MCF 10A (cell line): ENCODE measurements at regions not wholly inside any gene's neighbourhood (a gene's known extent, or its start where the extent isn't known, plus 50 kb on each side); places are given as distances from the start of the nearest gene placed in this dataset.

Source experiments
- BruUV-seq: library from RNA; stranded (reverse); fragments of 400-500 nt; replicated peaks from 2 replicates; lab custom pipeline; 2021; lab: Mats Ljungman, UMichigan
- CTCF ChIA-PET: fragments of 300-600 bp; sonication (Branson Sonifier 250); formaldehyde crosslinking; extraction: SDS; loops from one replicate; lab custom pipeline; 2021; ENCODE audit warnings: antibody characterized with exemption, inconsistent platforms; lab: Yijun Ruan, JAX
- POLR2A ChIA-PET: fragments of 300-600, 350-650 bp; sonication (Branson Sonifier 250); formaldehyde crosslinking; extraction: SDS; loops from one replicate; lab custom pipeline; 2020; ENCODE audit warnings: antibody characterized with exemption, inconsistent platforms; lab: Yijun Ruan, JAX
- DNase-seq: peaks from one replicate; pipeline ENCODE4 v3.0.0-alpha.2; 2018; ENCODE audit not compliant: unreplicated experiment
- H3K27ac Mint-ChIP-seq: one replicate; pipeline ENCODE4 v1.8.0; 2022; ENCODE audit warnings: mild to moderate bottlenecking, low read depth, mixed read lengths; ENCODE audit not compliant: unreplicated experiment
- H3K27me3 Mint-ChIP-seq: one replicate; pipeline ENCODE4 v1.8.0; 2022; ENCODE audit warnings: mixed read lengths; ENCODE audit not compliant: insufficient read depth, unreplicated experiment
- H3K36me3 Mint-ChIP-seq: one replicate; pipeline ENCODE4 v1.8.0; 2022; ENCODE audit warnings: mild to moderate bottlenecking, moderate library complexity, mixed read lengths; ENCODE audit not compliant: insufficient read depth, unreplicated experiment
- H3K4me1 Mint-ChIP-seq: one replicate; pipeline ENCODE4 v1.8.0; 2022; ENCODE audit warnings: mixed read lengths; ENCODE audit not compliant: insufficient read depth, unreplicated experiment
- H3K4me3 Mint-ChIP-seq: one replicate; pipeline ENCODE4 v1.8.0; 2022; ENCODE audit warnings: mild to moderate bottlenecking, moderate library complexity, mixed read lengths; ENCODE audit not compliant: unreplicated experiment
- H3K9me3 Mint-ChIP-seq: one replicate; pipeline ENCODE4 v1.8.0; 2022; ENCODE audit warnings: mixed read lengths; ENCODE audit not compliant: unreplicated experiment
- intact Hi-C: fragments of 100-400 bp; cut with micrococcal nuclease; formaldehyde crosslinking; loops from 2 replicates; pipeline ENCODE4 v1.14.1; 2022
- TF ChIP-seq, protein P1 (sequence below): fragments of 200-600 bp; IDR thresholded peaks from one replicate; pipeline ENCODE4 v1.8.0; 2022; ENCODE audit warnings: antibody characterized with exemption, mild to moderate bottlenecking; ENCODE audit not compliant: unreplicated experiment

DNA sequence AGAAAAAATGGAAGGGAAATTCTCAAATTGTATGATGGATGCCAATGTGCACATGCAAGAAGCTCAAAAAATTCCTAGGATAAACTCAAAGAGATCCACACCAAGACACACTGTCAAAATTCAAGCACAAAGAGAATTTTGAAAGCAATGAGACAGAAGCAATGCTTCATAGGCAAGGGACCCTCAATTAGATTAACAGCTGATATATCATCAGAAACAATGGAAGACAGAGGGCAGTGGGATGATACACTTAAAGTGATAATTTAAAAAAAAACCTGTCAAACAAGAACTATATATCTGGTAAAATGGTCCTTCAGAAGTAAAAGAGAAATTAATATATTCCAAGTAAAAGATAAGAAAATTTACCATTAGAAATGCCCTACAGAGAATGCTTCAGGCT lies 306.3 kb upstream of the PCDH7 start:
- TF ChIP-seq, protein P1, sequence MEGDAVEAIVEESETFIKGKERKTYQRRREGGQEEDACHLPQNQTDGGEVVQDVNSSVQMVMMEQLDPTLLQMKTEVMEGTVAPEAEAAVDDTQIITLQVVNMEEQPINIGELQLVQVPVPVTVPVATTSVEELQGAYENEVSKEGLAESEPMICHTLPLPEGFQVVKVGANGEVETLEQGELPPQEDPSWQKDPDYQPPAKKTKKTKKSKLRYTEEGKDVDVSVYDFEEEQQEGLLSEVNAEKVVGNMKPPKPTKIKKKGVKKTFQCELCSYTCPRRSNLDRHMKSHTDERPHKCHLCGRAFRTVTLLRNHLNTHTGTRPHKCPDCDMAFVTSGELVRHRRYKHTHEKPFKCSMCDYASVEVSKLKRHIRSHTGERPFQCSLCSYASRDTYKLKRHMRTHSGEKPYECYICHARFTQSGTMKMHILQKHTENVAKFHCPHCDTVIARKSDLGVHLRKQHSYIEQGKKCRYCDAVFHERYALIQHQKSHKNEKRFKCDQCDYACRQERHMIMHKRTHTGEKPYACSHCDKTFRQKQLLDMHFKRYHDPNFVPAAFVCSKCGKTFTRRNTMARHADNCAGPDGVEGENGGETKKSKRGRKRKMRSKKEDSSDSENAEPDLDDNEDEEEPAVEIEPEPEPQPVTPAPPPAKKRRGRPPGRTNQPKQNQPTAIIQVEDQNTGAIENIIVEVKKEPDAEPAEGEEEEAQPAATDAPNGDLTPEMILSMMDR, result no peak
- no peak overlapping the region for H3K4me3 Mint-ChIP-seq
- ChIA-PET POLR2A (interaction anchor here (0.7 kb wide), 1 partner anchor 9 kb away, joined by 6 read pairs; no protein-coding TSS in a partner anchor), CTCF (interaction anchor here (0.7 kb wide), 1 partner anchor 220 kb away, joined by 3 read pairs; no protein-coding TSS in a partner anchor)
- no peaks in the 10 kb centered on the region for H3K27me3 Mint-ChIP-seq
- intact Hi-C loops, result no loop called here
- H3K36me3 Mint-ChIP-seq, result no peaks in the 10 kb centered on the region
- peaks cover 39% of the 10 kb centered on the region for H3K9me3 Mint-ChIP-seq
- no TSS peak for BruUV-seq
- H3K27ac Mint-ChIP-seq, result no peak overlapping the region
- no peaks in the 10 kb centered on the region for H3K4me1 Mint-ChIP-seq
- DNase-seq, result no peak

DNA sequence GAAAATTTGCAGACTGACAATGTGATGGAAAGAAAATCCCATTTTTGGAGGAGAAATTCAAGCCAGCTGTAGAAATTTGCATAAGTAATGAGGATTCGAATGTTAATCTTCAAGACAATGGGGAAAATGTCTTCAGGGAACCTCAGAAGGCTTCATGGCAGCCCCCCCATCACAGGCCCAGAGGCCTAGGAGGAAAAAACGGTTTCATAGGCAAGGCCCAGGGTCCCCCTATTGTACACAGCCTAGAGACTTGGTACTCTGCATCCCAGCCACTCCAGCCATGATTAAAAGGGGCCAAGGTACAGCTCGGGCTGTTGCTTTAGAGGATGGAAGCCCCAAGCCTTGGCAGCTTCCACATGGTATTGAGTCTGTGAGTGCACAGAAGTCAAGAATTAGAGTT lies 303.6 kb upstream of the PCDH7 start:
- no peak for DNase-seq
- intact Hi-C loops, result no loop called here
- Mint-ChIP-seq H3K4me1 (no peaks in the 10 kb centered on the region), H3K36me3 (no peaks in the 10 kb centered on the region), H3K4me3 (no peak overlapping the region), H3K9me3 (peaks cover 29% of the 10 kb centered on the region), H3K27me3 (no peaks in the 10 kb centered on the region), H3K27ac (no peak overlapping the region)
- POLR2A ChIA-PET, result interaction anchor here (0.6 kb wide), 1 partner anchor 18 kb away, joined by 3 read pairs; no protein-coding TSS in a partner anchor
- TF ChIP-seq, protein P1, result no peak
- CTCF ChIA-PET, result no interaction called here
- BruUV-seq, result no TSS peak

DNA sequence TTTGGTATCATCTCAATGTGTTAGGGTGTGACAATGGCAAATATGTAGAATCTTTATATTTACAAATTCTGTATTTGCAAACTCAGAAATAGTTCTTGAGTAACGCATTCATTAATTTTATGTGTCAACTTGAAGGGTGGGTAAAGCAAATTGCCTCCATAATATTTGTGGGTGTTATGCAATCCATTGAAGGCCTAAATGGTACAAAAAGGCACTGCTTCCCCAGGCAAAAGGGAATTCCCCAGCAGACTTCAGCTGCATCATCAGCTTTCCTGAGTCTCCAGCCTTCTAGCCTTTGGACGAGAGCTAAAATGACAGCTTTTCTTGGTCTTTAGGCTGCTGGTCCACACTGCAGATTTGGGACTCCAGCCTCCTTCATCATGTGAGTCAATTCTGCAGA lies 292.2 kb upstream of the PCDH7 start:
- ChIA-PET POLR2A (no interaction called here), CTCF (no interaction called here)
- Mint-ChIP-seq H3K27ac (no peak overlapping the region), H3K4me3 (no peak overlapping the region), H3K27me3 (no peaks in the 10 kb centered on the region), H3K4me1 (peaks cover 8% of the 10 kb centered on the region), H3K36me3 (no peaks in the 10 kb centered on the region), H3K9me3 (peaks cover 20% of the 10 kb centered on the region)
- no peak for DNase-seq
- intact Hi-C loops, result no loop called here
- no TSS peak for BruUV-seq
- TF ChIP-seq, protein P1, result no peak

DNA sequence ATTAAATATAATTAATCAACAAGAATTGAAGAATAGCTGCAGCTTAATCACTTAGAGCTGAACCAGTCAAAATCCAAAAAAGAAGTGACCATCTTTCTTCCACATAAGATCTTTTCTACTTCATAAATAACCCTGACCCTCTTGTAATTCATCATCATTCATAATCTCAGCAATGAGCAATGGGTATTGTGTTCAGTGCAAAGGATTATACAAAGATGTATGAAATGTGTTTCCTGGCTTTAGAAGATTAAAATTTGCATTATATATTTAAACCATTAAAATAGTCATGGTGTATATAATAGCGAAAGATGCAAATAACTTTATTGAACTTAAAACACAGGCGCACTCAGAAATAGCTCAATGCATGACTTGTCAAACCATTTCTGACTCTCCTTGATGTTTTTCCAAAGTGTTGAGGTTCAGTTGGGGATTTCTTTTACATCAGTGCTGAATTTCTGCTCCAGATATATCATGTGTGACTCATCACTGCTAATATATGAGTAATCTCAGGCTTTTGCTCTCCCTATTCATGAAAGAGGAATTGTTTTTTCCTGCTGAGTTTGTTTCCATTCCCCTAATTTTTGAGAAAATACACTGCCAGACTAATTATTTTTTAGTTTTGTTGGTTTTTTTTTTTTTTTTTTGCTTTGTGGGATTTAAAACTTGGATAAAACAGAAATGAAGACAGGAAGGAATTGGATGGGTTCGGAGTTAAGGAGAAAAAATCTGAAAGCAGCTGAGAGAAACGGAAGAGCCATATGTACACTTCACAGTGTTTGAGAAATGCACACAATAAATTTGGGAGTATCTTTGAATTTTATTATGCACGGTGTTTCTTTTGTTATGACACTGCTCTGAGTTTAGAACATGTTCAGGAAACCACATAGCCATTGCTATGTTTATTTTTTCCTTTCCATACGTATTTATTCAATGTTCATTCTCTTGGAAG lies 290.1 kb upstream of the PCDH7 start:
- peak overlapping the region; percentile 28 for H3K27ac Mint-ChIP-seq
- intact Hi-C loops, result no loop called here
- H3K36me3 Mint-ChIP-seq, result no peaks in the 10 kb centered on the region
- TF ChIP-seq, protein P1, result no peak
- H3K9me3 Mint-ChIP-seq, result peaks cover 7% of the 10 kb centered on the region
- POLR2A ChIA-PET, result no interaction called here
- peak; percentile 72 for DNase-seq
- no TSS peak for BruUV-seq
- CTCF ChIA-PET, result no interaction called here
- H3K4me3 Mint-ChIP-seq, result peak overlapping the region; percentile 26
- peaks cover 14% of the 10 kb centered on the region for H3K4me1 Mint-ChIP-seq
- H3K27me3 Mint-ChIP-seq, result no peaks in the 10 kb centered on the region
